GM21515 (cell line): ENCODE measurements at regions not wholly inside any gene's neighbourhood (a gene's known extent, or its start where the extent isn't known, plus 50 kb on each side); places are given as distances from the start of the nearest gene placed in this dataset.
A peak's percentile ranks its signal among the peaks of the same experiment; 100 is the strongest.
"Not testable (repeated sequence)": the region's sequence is repeated elsewhere in the genome, so short reads cannot be mapped to it uniquely, and the experiment has no call there.

Experiments
- ATAC-seq: cut with Tn5 transposase; IDR thresholded peaks from one replicate; pipeline ENCODE4 v1.9.1; 2021; ENCODE audit not compliant: unreplicated experiment

GRCh38 chr9:78707080-78707479 lies 410.2 kb downstream of the PSAT1 start:
- peak; percentile 42 for ATAC-seq

GRCh38 chr9:78707481-78707991 lies 410.6 kb downstream of the PSAT1 start:
- ATAC-seq, result peak; percentile 90

GRCh38 chr9:78712903-78713613 lies 416.1 kb downstream of the PSAT1 start:
- no peak for ATAC-seq

GRCh38 chr9:78713614-78714405 lies 416.9 kb downstream of the PSAT1 start:
- no peak for ATAC-seq

GRCh38 chr9:78714576-78714975 lies 417.7 kb downstream of the PSAT1 start:
- ATAC-seq, result no peak

- not testable (repeated sequence) for ATAC-seq
Measured at GRCh38 chr9:78719029-78719428, 422.1 kb downstream of the PSAT1 start.

GRCh38 chr9:78724896-78725295 lies 428.0 kb downstream of the PSAT1 start:
- no peak for ATAC-seq

GRCh38 chr9:78725503-78725902 lies 428.6 kb downstream of the PSAT1 start:
- ATAC-seq, result no peak

GRCh38 chr9:78745331-78745730 lies 448.4 kb downstream of the PSAT1 start:
- ATAC-seq, result no peak

GRCh38 chr9:78746010-78746409 lies 449.1 kb downstream of the PSAT1 start:
- ATAC-seq, result no peak

- ATAC-seq, result no peak
Measured at GRCh38 chr9:78753039-78753438, 456.1 kb downstream of the PSAT1 start.

- ATAC-seq, result peak; percentile 58
Measured at GRCh38 chr9:78756813-78757510, 460.0 kb downstream of the PSAT1 start.

- no peak for ATAC-seq
Measured at GRCh38 chr9:78763424-78763823, 466.5 kb downstream of the PSAT1 start.

- ATAC-seq, result no peak
Measured at GRCh38 chr9:78765861-78766260, 468.9 kb downstream of the PSAT1 start.

GRCh38 chr9:78767490-78767889 lies 470.6 kb downstream of the PSAT1 start:
- no peak for ATAC-seq

- ATAC-seq, result no peak
Measured at GRCh38 chr9:78769690-78770089, 472.8 kb downstream of the PSAT1 start.

GRCh38 chr9:78775211-78775610 lies 478.3 kb downstream of the PSAT1 start:
- ATAC-seq, result no peak

- no peak for ATAC-seq
Measured at GRCh38 chr9:78775696-78776295, 478.9 kb downstream of the PSAT1 start.

GRCh38 chr9:78777747-78778146 lies 480.8 kb downstream of the PSAT1 start:
- no peak for ATAC-seq

GRCh38 chr9:78778318-78778717 lies 481.4 kb downstream of the PSAT1 start:
- no peak for ATAC-seq

GRCh38 chr9:78778861-78779374 lies 482.0 kb downstream of the PSAT1 start:
- no peak for ATAC-seq
